CMK (cell line): ENCODE measurements at regions not wholly inside any gene's neighbourhood (a gene's known extent, or its start where the extent isn't known, plus 50 kb on each side); places are given as distances from the start of the nearest gene placed in this dataset.
A peak's percentile ranks its signal among the peaks of the same experiment; 100 is the strongest.
"Not testable (repeated sequence)": the region's sequence is repeated elsewhere in the genome, so short reads cannot be mapped to it uniquely, and the experiment has no call there.

Source experiments
- DNase-seq: peaks from one replicate; pipeline ENCODE4 v3.0.0-alpha.2; 2010; ENCODE audit warnings: low read depth

- no peak for DNase-seq
These were observed 61.5 kb downstream of the PRSS23 start for GRCh38 chr11:86861810-86862209.

DNA sequence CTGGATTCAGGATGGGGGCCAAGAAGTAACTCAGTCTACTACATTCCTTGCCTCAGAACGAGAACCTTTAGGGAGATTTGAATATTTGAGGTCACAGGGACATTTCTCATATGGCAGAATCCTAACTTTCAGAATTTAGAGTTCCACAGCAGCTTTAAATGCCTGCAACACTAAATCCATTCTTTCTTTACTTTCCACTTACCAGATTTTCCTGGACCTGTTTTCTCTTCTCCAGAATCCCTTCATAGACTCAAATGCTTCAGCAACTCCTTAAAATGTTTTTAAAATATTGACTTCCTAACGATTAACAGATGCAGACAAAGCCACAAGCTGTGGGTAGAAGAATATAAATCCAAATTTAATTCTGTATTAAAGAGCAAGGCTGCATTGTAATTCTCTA lies 63.1 kb downstream of the PRSS23 start:
- no peak for DNase-seq

GRCh38 chr11:86865436-86865835 lies 65.1 kb downstream of the PRSS23 start:
- no peak for DNase-seq

- DNase-seq: no peak
These were observed 69.2 kb downstream of the PRSS23 start for GRCh38 chr11:86869531-86869930.

GRCh38 chr11:86869966-86870570 lies 69.7 kb downstream of the PRSS23 start:
- peak; percentile 11 for DNase-seq

DNA sequence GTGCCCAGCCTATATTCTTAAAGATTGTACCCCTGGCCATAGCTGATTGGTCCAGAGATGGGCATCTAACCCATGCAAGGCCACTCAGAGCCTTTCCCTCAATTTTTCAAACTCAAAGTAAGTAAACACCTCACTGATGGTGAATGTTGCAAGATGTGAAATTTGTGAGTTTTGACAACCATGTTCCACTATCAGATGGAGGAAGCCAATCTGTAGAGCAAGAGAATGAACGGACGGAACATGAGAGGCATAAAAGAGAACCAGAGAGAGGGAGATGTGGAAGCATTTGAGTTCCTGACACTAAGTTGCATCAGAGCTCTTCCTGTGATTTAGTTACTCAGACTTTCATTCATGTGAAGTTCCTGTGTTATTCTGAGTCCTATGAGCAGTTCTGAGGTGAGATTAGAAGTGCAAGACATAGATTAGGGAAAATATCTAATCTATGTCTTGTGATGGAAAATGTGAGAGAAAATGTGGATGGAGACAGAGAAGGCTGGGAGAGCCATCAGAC lies 73.3 kb downstream of the PRSS23 start:
- DNase-seq: no peak

- no peak for DNase-seq
These were observed 74.1 kb downstream of the PRSS23 start for GRCh38 chr11:86874304-86875056.

- DNase-seq: no peak
These were observed 76.4 kb downstream of the PRSS23 start for GRCh38 chr11:86876716-86877234.

DNA sequence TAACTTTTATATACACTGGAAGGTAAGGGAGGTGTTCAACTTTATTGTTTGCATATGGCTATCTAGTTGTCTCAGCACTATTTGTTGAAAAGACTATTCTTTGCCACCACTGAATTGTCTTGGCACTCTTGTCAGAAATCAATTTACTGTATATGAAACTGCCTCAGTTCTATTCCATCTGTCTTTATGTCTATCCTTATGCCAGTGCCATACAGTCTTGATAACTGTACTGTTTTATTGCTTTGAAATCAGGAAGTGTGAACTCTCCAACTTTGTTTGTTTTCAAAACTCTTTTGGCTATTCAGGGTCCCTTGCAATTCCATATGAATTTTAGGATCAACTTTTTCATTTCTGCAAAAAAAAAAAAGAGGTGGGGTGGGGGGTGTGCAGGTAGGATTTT lies 77.2 kb downstream of the PRSS23 start:
- DNase-seq: no peak

- DNase-seq: not testable (repeated sequence)
These were observed 76.0 kb downstream of the FZD4 start for GRCh38 chr11:86879241-86879640.

- no peak for DNase-seq
These were observed 69.9 kb downstream of the FZD4 start for GRCh38 chr11:86885311-86885710.

GRCh38 chr11:86888164-86889000 lies 66.8 kb downstream of the FZD4 start:
- DNase-seq: no peak

DNA sequence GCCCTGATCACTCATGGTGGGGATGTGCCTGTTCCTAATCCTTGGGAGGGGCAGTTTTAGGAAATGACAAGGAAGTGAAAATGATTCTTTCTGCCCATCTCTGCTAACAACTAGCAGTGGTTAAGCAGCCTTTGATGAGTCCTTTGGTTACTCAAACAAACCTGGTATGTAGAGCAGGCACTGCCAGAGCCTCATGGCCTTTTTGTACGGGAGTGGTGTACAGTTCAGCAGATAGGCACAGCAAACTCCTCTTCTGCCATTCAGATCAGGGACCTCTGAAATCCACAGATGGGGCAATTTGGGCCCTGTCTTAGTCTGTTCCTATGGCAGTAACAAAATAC lies 66.2 kb downstream of the FZD4 start:
- no peak for DNase-seq

DNA sequence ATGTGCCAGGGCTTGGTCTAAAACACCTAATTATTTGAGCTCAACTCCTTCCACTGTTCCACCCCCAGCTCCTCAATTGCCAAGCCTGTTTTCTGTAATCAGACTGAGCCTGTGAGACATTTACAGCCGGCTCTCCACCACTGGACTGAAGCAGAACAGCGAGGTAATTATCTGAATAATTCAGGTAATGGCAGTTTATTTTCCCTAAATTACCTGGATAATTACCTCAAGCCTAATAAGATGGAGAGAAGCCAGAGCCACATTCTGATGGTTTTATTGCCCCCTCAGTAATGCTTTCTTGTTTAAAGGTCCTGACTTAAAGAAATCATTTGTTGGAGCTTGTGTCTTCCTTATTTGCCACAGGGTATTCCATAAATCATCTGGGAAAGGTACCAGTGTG lies 64.2 kb downstream of the FZD4 start:
- DNase-seq: no peak

- DNase-seq: no peak
These were observed 62.0 kb downstream of the FZD4 start for GRCh38 chr11:86893235-86893634.
